ENCODE measurements at regions not wholly inside any gene's neighbourhood (a gene's known extent, or its start where the extent isn't known, plus 50 kb on each side); places are given as distances from the start of the nearest gene placed in this dataset.

GRCh38 chr1:185668013-185668412 lies 66.2 kb upstream of the HMCN1 start:
- DNase-seq (ENCODE audit: low read depth): no peak
- TF ChIP-seq CTCF (conservative IDR thresholded peaks at IDR 0.05; ENCODE audit: low read length): no peak
- H3K4me3 ChIP-seq (ENCODE audit: low read length): no peak overlapping the region

- no peak overlapping the region for H3K4me3 ChIP-seq (ENCODE audit: low read length)
- TF ChIP-seq CTCF (conservative IDR thresholded peaks at IDR 0.05; ENCODE audit: low read length): no peak
- no peak for DNase-seq (ENCODE audit: low read depth)
Measured at GRCh38 chr1:185666582-185666981, 67.6 kb upstream of the HMCN1 start.

- no peak for TF ChIP-seq CTCF (conservative IDR thresholded peaks at IDR 0.05; ENCODE audit: low read length)
- no peak for DNase-seq (ENCODE audit: low read depth)
- no peak overlapping the region for H3K4me3 ChIP-seq (ENCODE audit: low read length)
Measured at GRCh38 chr1:185663771-185664296, 70.4 kb upstream of the HMCN1 start.

- peak; percentile 20 for DNase-seq (ENCODE audit: low read depth)
- no peak for TF ChIP-seq CTCF (conservative IDR thresholded peaks at IDR 0.05; ENCODE audit: low read length)
- no peak overlapping the region for H3K4me3 ChIP-seq (ENCODE audit: low read length)
Measured at GRCh38 chr1:185663332-185663731, 70.9 kb upstream of the HMCN1 start.

GRCh38 chr1:185661971-185662370 lies 72.2 kb upstream of the HMCN1 start:
- H3K4me3 ChIP-seq (ENCODE audit: low read length): no peak overlapping the region
- DNase-seq (ENCODE audit: low read depth): no peak
- TF ChIP-seq CTCF (conservative IDR thresholded peaks at IDR 0.05; ENCODE audit: low read length): no peak

GRCh38 chr1:185656663-185657062 lies 77.5 kb upstream of the HMCN1 start:
- DNase-seq (ENCODE audit: low read depth): no peak

More at GRCh38 chr1:185656663-185657062, 77.5 kb upstream of the HMCN1 start:
- TF ChIP-seq CTCF (conservative IDR thresholded peaks at IDR 0.05; ENCODE audit: low read length): no peak
- no peak overlapping the region for H3K4me3 ChIP-seq (ENCODE audit: low read length)

All from AG10803 (cell line).